ENCODE measurements at regions not wholly inside any gene's neighbourhood (a gene's known extent, or its start where the extent isn't known, plus 50 kb on each side); places are given as distances from the start of the nearest gene placed in this dataset.
"Not testable (repeated sequence)": the region's sequence is repeated elsewhere in the genome, so short reads cannot be mapped to it uniquely, and the experiment has no call there.

DNA sequence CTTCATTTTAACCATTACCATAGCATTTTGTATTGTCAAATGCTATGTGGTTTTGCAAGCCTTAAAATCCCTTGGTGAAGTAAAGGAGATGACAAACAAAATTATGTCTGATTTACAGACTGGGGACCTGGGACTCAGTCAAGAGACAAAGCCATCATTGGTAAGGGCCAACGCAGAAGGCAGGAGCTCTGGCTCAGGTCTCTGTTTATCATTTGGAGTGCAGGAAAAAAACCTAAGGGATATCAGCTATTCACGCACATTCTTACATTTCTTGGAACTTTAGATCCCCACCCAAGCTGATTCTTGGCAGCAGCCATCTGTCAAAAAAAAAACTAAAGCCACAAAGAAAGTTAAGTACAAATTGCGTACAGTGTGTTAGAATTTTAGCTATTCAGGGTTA lies 731.9 kb downstream of the STPG2 start:
- Mint-ChIP-seq H3K36me3 (ENCODE audit: low read depth) (no peaks in the 10 kb centered on the region), H3K4me3 (no peak overlapping the region), H3K4me1 (no peaks in the 10 kb centered on the region), H3K27ac (no peak overlapping the region), H3K9me3 (ENCODE audit: low read depth) (peaks cover 11% of the 10 kb centered on the region), H3K27me3 (no peaks in the 10 kb centered on the region)
- ATAC-seq (no peak), DNase-seq (no peak)
- ChIA-PET POLR2A (no interaction called here), CTCF (interaction anchor here (0.7 to 1.0 kb wide), 2 partner anchors 9 to 121 kb away, joined by 3 read pairs; no protein-coding TSS in a partner anchor)
- intact Hi-C loops (cut with DNase I, micrococcal nuclease): no loop called here

GRCh38 chr4:97412331-97412730 lies 730.9 kb downstream of the STPG2 start:
- no peaks in the 10 kb centered on the region for H3K36me3 Mint-ChIP-seq (ENCODE audit: low read depth)

DNA sequence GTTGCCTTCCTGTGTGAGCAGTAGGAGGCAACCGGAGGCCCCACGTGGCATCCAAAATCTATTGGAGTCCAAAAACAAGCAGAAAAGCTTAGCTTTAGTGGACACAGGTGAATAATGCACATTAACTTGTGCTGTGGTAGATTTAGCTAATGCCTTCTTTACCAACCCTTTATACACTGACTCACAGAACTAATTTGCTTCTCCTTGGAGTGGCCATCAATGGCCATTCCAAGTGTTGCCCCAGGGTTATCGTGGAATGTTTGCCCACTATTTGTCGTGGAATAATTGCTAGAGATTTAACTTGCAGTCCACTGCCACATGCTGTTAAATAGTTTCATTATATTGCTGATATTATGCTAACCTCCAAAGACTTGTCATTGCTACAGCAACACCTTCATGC lies 729.1 kb downstream of the STPG2 start:
- Mint-ChIP-seq H3K27ac (no peak overlapping the region), H3K4me1 (no peaks in the 10 kb centered on the region), H3K9me3 (ENCODE audit: low read depth) (peaks cover 16% of the 10 kb centered on the region), H3K27me3 (no peaks in the 10 kb centered on the region), H3K36me3 (ENCODE audit: low read depth) (no peaks in the 10 kb centered on the region), H3K4me3 (no peak overlapping the region)
- ChIA-PET POLR2A (no interaction called here), CTCF (interaction anchor here (0.7 kb wide), 1 partner anchor 757 kb away, joined by 3 read pairs; no protein-coding TSS in a partner anchor)
- DNase-seq (no peak), ATAC-seq (no peak)
- intact Hi-C loops (cut with DNase I, micrococcal nuclease): no loop called here

More at GRCh38 chr4:97412331-97412730, 730.9 kb downstream of the STPG2 start:
- ATAC-seq: no peak
- H3K4me1 Mint-ChIP-seq: no peaks in the 10 kb centered on the region
- ChIA-PET POLR2A (no interaction called here), CTCF (no interaction called here)
- no peak overlapping the region for H3K27ac Mint-ChIP-seq
- intact Hi-C loops (cut with DNase I, micrococcal nuclease): no loop called here
- no peak for DNase-seq
- H3K27me3 Mint-ChIP-seq: no peaks in the 10 kb centered on the region
- no peak overlapping the region for H3K4me3 Mint-ChIP-seq
- H3K9me3 Mint-ChIP-seq (ENCODE audit: low read depth): peaks cover 9% of the 10 kb centered on the region

DNA sequence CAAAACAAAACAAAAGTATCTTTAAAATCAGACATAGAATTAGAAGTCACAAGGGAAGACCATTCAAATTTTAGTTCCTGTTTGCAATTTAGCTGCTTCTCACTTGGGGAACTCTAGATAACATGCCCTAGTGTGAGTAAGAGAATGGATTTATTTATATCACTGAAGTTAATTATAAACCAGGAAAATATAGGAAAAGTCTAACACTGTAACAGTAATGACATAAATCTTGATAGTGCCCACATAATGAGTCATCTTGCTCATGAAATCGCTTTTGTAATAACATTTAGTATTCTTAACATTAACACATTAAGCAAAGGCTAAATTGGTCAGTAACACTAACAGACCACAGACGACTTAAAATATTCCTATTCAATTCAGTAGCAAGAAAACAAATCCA lies 710.7 kb downstream of the STPG2 start:
- no peaks in the 10 kb centered on the region for H3K27me3 Mint-ChIP-seq
- ChIA-PET POLR2A (no interaction called here), CTCF (no interaction called here)
- no peak overlapping the region for H3K27ac Mint-ChIP-seq
- DNase-seq: no peak
- intact Hi-C loops (cut with DNase I, micrococcal nuclease): no loop called here
- no peaks in the 10 kb centered on the region for H3K4me1 Mint-ChIP-seq
- ATAC-seq: no peak
- no peaks in the 10 kb centered on the region for H3K36me3 Mint-ChIP-seq (ENCODE audit: low read depth)
- no peak overlapping the region for H3K4me3 Mint-ChIP-seq
- peaks cover 19% of the 10 kb centered on the region for H3K9me3 Mint-ChIP-seq (ENCODE audit: low read depth)

DNA sequence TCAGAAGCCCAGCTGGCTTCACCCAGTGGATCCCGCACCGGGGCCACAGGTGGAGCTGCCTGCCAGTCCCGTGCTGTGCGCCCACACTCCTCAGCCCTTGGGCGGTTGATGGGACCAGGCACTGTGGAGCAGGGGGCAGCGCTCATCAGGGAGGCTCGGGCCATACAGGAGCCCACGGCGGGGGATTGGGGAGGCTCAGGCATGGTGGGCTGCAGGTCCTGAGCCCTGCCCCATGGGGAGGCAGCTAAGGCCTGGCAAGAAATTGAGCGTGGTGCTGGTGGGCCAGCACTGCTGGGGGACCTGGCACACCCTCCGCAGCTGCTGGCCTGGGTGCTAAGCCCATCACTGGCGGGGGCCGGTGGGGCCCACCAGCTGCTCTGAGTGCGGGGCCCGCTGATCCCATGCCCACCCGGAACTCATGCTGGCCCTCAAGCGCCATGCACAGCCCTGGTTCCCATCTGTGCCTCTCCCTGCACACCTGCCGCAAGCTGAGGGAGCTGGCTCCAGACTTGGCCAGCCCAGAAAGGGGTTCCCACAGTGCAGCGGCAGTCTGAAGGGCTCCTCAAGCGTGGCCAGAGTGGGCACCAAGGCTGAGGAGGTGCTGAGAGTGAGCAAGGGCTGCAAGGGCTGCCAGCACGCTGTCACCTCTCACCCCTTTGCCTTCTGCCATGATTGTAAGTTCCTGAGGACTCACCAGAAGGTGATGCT lies 705.1 kb downstream of the STPG2 start:
- POLR2A ChIA-PET; H3K27ac Mint-ChIP-seq; intact Hi-C loops (cut with DNase I, micrococcal nuclease); H3K4me3 Mint-ChIP-seq; H3K27me3 Mint-ChIP-seq; H3K36me3 Mint-ChIP-seq (ENCODE audit: low read depth); ATAC-seq; H3K4me1 Mint-ChIP-seq; DNase-seq: not testable (repeated sequence)
- peaks cover 12% of the 10 kb centered on the region for H3K9me3 Mint-ChIP-seq (ENCODE audit: low read depth)
- CTCF ChIA-PET: interaction anchor here (0.8 kb wide), 1 partner anchor 283 kb away, joined by 3 read pairs; no protein-coding TSS in a partner anchor

DNA sequence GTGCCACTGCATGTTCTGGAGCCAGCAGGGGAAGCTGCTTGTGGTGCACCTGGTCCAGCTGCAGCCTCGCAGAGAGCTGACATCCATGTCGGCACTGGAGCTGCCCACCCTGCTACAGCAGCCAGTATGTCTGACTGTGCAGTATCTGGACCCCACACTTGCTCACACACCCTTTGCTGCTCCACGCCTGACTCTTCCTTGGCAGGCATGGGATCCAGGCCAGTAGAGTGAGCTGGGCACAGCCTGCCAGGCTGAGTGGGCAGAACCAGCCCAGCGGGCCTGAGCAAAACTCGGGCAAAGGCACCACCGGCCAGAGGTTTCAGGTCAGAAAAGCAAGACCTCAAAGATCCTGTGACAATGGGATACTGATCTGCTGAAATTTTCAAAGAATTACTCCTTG lies 690.1 kb downstream of the STPG2 start:
- H3K27ac Mint-ChIP-seq: no peak overlapping the region
- H3K9me3 Mint-ChIP-seq (ENCODE audit: low read depth): peaks cover 16% of the 10 kb centered on the region
- ChIA-PET CTCF (no interaction called here), POLR2A (no interaction called here)
- H3K4me3 Mint-ChIP-seq: no peak overlapping the region
- no peaks in the 10 kb centered on the region for H3K27me3 Mint-ChIP-seq
- no peaks in the 10 kb centered on the region for H3K36me3 Mint-ChIP-seq (ENCODE audit: low read depth)
- no peaks in the 10 kb centered on the region for H3K4me1 Mint-ChIP-seq
- DNase-seq (no peak), ATAC-seq (no peak)
- intact Hi-C loops (cut with DNase I, micrococcal nuclease): no loop called here

- intact Hi-C loops (cut with DNase I, micrococcal nuclease): no loop called here
- H3K27me3 Mint-ChIP-seq: no peaks in the 10 kb centered on the region
- ATAC-seq (no peak), DNase-seq (no peak)
- H3K27ac Mint-ChIP-seq: no peak overlapping the region
- ChIA-PET CTCF (no interaction called here), POLR2A (no interaction called here)
- H3K36me3 Mint-ChIP-seq (ENCODE audit: low read depth): no peaks in the 10 kb centered on the region
- H3K4me1 Mint-ChIP-seq: no peaks in the 10 kb centered on the region
- H3K4me3 Mint-ChIP-seq: no peak overlapping the region
- H3K9me3 Mint-ChIP-seq (ENCODE audit: low read depth): peaks cover 18% of the 10 kb centered on the region
Observed at GRCh38 chr4:97457253-97457652, 686.0 kb downstream of the STPG2 start.

DNA sequence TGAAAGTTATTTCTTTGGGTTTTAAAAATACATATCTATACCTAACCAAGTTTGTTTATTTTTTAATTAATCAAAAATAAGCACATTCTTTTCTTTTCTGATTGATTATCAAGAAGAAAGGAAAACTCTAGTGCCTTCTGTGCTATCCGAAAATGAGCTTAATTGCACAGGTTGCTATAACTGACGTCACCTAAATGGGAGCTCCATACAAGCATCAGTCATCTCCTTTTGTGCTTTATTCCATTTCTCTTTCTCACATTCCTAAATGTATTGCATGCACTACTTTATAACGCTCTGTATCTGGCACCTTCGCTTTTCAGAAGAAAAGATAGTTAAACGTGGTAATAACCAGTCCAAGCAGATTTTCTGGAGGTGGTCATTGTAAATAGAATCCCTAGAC lies 675.0 kb downstream of the STPG2 start:
- H3K27me3 Mint-ChIP-seq: no peaks in the 10 kb centered on the region
- CTCF ChIA-PET: no interaction called here
- H3K9me3 Mint-ChIP-seq (ENCODE audit: low read depth): peaks cover 18% of the 10 kb centered on the region
- no peak for DNase-seq
- intact Hi-C loops (cut with DNase I, micrococcal nuclease): no loop called here
- H3K36me3 Mint-ChIP-seq (ENCODE audit: low read depth): no peaks in the 10 kb centered on the region
- POLR2A ChIA-PET: no interaction called here
- no peak overlapping the region for H3K4me3 Mint-ChIP-seq
- H3K27ac Mint-ChIP-seq: no peak overlapping the region
- H3K4me1 Mint-ChIP-seq: no peaks in the 10 kb centered on the region
- ATAC-seq: no peak

DNA sequence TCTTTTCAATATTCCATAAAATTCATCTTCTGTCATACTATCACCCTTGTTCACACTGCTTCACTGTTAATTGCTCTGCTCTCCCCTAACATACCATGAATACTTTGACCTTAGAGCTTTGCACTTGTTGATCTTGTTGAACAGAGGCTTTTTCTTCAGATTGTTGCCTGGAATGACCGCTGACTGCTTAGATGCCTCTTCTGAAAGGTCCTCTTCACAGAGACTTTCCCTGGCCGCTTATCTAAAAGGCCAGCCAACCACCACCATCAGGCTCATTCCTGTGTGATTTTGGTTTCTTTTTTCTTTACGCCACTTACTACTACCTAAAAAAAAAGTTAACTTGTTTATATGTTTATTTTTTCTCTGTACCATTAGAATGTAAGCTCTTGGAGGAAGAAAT lies 667.7 kb downstream of the STPG2 start:
- no peak overlapping the region for H3K4me3 Mint-ChIP-seq
- DNase-seq (no peak), ATAC-seq (no peak)
- intact Hi-C loops (cut with DNase I, micrococcal nuclease): no loop called here
- no peaks in the 10 kb centered on the region for H3K4me1 Mint-ChIP-seq
- CTCF ChIA-PET: interaction anchor here (0.6 kb wide), 1 partner anchor 925 kb away, joined by 3 read pairs; no protein-coding TSS in a partner anchor
- POLR2A ChIA-PET: no interaction called here
- H3K27me3 Mint-ChIP-seq: no peaks in the 10 kb centered on the region
- H3K36me3 Mint-ChIP-seq (ENCODE audit: low read depth): no peaks in the 10 kb centered on the region
- H3K9me3 Mint-ChIP-seq (ENCODE audit: low read depth): peaks cover 6% of the 10 kb centered on the region
- H3K27ac Mint-ChIP-seq: no peak overlapping the region

- CTCF ChIA-PET: no interaction called here
- no peak for ATAC-seq
- no peak for DNase-seq
- Mint-ChIP-seq H3K4me3 (no peak overlapping the region), H3K27me3 (no peaks in the 10 kb centered on the region), H3K27ac (no peak overlapping the region), H3K4me1 (no peaks in the 10 kb centered on the region), H3K9me3 (ENCODE audit: low read depth) (peaks cover 2% of the 10 kb centered on the region), H3K36me3 (ENCODE audit: low read depth) (no peaks in the 10 kb centered on the region)
- intact Hi-C loops (cut with DNase I, micrococcal nuclease): no loop called here
- POLR2A ChIA-PET: no interaction called here
Observed at GRCh38 chr4:97477974-97478373, 665.3 kb downstream of the STPG2 start.

DNA sequence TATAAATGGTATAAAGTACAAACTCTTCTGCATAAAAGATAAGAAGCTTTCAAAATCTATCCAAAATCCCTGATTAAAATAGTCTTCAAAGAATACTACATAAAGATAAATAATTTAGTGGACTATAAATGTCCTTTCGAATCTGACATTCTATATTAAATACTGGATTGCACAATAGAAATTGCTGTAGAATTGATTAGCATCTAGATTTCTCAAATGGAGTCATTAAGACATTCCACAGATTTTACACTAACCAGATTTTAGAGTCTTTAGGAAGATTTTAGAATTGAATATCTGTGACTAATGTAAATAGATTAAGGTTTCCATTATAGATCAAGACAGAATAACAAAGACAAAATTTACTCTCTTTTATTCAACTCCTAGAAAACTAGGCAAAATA lies 663.9 kb downstream of the STPG2 start:
- H3K4me3 Mint-ChIP-seq: no peak overlapping the region
- H3K27ac Mint-ChIP-seq: no peak overlapping the region
- no peaks in the 10 kb centered on the region for H3K36me3 Mint-ChIP-seq (ENCODE audit: low read depth)
- CTCF ChIA-PET: no interaction called here
- no peak for ATAC-seq
- no peak for DNase-seq
- POLR2A ChIA-PET: no interaction called here
- H3K9me3 Mint-ChIP-seq (ENCODE audit: low read depth): peaks cover 4% of the 10 kb centered on the region
- intact Hi-C loops (cut with DNase I, micrococcal nuclease): no loop called here
- H3K4me1 Mint-ChIP-seq: no peaks in the 10 kb centered on the region
- H3K27me3 Mint-ChIP-seq: no peaks in the 10 kb centered on the region

DNA sequence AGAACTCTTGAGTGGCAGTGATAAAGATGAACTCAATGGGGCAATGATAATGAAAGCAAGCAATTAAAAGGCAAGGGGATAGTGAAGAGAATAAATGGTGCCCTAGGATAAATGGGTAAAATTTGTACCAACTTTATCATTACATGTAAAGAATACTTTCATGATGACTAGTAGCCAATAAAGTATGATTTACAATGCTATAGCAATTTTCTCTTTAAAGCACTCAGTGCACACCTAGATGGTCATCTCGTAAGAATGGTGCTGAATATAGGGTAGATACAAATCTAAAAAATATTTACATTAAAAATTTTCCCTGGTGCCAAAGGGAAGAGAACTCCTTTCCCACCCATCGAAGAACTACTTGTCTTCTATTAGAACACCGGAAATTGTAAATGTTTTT lies 651.4 kb downstream of the STPG2 start:
- H3K4me3 Mint-ChIP-seq: no peak overlapping the region
- no peak for ATAC-seq
- POLR2A ChIA-PET: no interaction called here
- DNase-seq: no peak
- H3K36me3 Mint-ChIP-seq (ENCODE audit: low read depth): no peaks in the 10 kb centered on the region
- intact Hi-C loops (cut with DNase I, micrococcal nuclease): no loop called here
- H3K27ac Mint-ChIP-seq: no peak overlapping the region
- CTCF ChIA-PET: no interaction called here
- H3K9me3 Mint-ChIP-seq (ENCODE audit: low read depth): peaks cover 10% of the 10 kb centered on the region
- H3K27me3 Mint-ChIP-seq: no peaks in the 10 kb centered on the region
- H3K4me1 Mint-ChIP-seq: no peaks in the 10 kb centered on the region

Data from activated CD4-positive, alpha-beta T cell treated with anti-CD3 and anti-CD28 coated beads for 36 hours (primary cell).